CD4-positive, alpha-beta T cell treated with Interleukin-15 for 1 hour (primary cell): ENCODE measurements at regions not wholly inside any gene's neighbourhood (a gene's known extent, or its start where the extent isn't known, plus 50 kb on each side); places are given as distances from the start of the nearest gene placed in this dataset.

Source experiments
- DNase-seq: peaks from one replicate; pipeline ENCODE4 v3.0.0-alpha.2; 2020

DNA sequence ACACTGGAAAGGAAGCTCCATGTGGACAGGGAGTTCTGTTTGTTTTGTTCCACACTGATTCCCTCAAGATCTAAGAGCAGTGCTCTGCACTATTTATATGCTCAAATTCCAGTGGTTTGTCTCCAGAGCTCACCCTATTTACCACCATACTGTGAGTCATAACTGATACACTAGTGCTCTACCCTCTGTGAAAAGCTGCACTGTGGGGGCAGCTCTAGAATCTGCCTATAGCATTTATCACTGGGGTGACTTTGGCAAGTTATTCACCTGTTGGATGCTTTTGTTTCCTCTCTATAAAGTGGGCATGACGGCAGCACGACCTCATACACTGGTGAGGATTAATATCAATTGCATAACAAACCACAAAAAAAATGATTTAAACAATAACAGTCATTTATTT, 307.8 kb downstream of the NR2F1-AS1 start:
- DNase-seq = no peak

DNA sequence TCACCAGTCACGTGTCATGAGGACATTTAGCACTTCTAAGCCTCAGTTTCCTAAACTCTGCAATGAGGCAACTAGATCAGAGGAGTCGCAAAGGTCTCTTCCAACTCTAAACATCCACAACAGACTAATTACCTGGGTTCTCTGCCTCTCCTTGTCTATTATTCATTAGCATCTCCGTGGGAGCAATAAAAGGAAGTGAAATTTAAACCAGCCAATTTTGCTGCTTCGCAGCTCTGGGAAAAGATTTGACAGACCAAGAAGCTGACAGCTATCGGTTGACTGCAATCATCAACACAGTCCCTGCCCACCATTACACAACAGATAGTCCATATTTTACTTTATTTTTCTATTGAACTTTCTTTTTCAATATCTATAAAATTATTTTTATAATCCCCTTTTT, 308.9 kb downstream of the NR2F1-AS1 start:
- DNase-seq = no peak

DNA sequence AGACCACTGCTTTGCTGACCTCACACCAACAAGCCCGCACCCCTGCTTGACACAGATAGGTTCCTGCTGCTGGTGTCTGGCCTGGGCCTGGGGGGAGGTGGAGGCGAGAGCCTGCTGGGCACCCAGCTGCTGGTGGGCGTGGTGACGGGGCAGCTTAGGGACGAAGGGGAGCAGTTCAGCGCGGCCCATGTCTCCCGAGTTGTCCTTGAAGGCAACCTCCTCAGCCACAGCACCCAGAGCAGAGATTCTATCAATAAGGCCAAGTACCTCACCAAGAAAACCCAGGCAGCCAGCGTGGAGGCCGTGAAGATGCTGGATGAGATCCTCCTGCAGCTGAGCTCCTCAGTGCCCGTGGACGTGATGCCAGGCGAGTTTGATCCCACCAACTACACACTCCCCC, 313.3 kb downstream of the NR2F1-AS1 start:
- no peak for DNase-seq

DNA sequence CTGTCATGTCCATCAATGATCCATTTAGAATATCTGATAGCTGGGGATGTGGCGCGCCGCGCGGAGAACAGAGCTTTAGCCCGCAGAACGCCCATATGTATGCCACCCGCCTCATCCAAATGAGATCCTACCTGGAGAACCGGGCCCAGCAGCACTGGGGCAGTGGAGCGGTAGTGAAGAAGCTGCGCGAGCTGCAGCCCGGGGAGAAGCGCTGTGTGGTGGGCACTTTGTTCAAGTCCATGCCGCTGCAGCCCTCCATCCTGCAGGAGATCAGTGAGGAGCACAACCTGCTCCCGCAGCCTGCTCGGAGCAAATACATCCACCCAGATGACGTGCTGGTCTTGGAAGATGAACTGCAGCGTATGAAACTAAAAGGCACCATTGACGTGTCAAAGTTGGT, 313.7 kb downstream of the NR2F1-AS1 start:
- DNase-seq = no peak

DNA sequence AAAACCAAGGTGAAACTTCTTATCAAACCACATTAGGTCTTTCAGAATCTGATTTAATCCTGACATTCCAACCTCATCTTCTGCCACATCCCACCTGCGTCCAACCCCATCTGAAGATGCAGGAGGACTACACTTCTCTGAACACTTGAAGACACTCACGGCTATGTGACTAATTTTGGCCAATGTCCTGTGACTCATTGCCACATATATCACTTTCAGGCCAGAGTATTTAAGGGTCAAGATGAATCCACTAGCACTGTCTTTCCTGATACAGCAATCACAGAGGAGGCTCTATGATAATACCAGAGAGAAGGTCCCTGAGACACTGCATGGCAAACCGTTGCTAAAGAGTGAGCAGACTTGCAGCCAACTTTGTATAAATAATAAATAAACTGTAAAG, 323.4 kb downstream of the NR2F1-AS1 start:
- no peak for DNase-seq

DNA sequence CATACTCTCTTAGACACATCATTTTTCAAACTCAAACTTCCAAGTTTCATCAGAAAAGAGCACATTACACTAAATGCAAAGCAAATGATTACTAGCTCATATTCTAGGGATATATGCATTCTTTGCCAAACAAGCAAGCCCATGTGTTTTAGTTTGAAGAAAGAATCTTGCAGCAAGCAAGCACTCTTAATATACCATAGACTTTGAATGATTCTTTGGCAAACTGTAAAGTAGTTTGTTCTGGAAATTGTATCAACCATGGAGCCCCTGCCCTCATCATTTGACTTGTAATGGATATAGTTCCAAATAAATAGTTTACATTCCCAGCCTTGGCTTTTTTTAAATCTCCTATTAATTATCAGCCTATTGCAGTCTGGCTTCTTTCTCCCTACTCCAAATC, 325.2 kb downstream of the NR2F1-AS1 start:
- DNase-seq = no peak

DNA sequence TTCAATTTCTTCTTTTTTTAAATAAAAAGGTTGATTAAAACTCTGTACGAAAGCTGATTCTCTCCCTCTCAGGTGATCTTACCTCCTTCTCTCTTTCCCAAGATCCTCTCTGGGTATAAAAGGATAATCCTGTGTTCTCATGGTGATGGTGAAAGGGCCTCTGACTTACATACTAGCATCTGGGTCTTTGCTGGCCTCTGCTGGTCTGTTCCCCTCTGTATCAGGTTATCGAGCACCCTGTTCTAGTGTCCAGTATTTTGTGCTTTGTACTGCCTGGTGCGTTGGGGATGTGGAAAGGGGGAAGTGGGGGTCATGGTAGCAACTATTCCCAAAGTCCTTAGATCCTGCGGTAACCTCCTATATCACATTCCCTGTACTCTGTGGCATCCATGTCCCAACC, 328.9 kb downstream of the NR2F1-AS1 start:
- no peak for DNase-seq

DNA sequence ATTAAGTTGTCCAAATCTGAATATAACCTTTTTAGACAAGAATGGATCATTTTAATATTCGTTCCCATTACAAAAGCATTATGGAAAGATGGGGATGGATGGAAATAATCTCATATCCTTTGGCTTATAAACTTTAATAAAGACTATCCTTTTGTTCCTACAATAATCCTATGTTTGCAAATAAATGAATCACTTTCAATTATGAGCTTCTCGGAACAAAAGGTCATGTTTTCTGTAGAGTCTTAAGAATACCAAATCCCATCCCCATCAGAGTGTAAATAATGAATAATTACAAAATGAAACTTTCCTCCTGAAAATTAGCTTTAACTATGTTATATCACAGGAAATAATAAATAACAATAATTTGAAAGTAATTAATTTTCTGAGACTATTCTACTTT, 329.7 kb downstream of the NR2F1-AS1 start:
- no peak for DNase-seq

DNA sequence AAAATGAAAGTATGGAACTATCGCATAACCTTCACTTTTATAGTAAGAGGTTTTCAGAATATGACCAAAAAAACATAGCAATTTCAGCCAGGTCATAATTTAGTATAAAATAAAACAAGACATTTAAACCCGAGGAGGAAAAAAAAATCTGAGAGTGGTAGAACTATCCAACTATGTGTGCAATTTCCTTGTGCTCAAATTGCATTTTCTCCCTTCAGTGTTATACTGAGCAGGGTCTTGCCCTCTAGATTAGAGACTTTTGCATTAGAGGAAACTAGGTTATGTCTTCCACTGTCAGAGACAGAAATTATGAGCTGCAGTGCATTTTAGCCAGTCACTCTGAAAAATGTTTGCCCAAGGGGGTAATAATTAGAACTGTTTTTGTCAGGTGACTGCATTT, 330.6 kb downstream of the NR2F1-AS1 start:
- DNase-seq = no peak

DNA sequence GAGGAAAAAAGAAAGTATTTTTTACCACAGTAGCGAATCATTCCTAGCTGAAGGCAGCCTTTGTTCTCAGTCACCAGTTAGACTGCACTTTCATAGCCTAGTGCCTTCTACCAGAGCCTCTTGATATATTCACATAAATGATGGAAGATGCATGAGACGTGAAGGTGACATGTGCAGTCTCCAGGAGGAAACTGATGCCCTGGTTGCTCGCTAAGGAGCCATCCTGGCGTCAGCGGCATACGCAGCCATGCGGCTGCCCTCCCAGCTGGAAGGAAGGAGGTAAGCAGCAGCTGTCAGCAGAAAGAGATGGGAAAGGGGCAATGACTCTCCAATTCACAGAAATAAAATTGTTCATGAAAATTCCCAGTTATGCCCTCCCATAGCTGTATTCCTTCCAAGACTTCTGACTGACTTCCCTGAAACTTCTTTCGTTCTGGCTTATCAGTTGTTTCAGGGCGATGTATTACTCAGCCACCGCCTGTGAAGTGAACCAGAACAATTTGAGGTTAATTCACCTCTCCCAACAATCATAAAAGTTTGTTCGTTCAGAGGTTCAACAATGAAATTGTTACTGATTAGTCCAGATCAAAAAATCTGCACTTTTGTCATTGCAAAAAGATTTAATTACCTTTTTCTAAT, 331.2 kb downstream of the NR2F1-AS1 start:
- DNase-seq = no peak

DNA sequence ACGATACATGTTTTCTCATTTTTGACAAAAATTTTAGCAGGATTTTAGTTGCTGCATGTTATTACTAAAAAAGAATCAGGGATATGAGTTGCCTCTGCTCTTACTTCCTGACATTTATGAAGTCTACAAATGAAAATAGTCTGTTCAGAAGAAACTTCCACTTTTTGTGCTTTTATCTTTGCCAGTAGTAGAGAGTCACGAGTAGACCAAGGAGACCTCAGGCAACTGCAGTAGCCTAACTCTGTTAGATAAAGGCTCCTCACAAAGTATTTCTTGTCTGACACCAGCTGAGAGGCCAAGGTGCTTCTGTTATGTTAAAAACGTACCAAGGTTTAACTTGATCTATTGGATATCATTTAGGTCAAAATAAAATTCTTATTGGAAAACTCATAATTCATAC, 333.9 kb downstream of the NR2F1-AS1 start:
- DNase-seq = no peak

DNA sequence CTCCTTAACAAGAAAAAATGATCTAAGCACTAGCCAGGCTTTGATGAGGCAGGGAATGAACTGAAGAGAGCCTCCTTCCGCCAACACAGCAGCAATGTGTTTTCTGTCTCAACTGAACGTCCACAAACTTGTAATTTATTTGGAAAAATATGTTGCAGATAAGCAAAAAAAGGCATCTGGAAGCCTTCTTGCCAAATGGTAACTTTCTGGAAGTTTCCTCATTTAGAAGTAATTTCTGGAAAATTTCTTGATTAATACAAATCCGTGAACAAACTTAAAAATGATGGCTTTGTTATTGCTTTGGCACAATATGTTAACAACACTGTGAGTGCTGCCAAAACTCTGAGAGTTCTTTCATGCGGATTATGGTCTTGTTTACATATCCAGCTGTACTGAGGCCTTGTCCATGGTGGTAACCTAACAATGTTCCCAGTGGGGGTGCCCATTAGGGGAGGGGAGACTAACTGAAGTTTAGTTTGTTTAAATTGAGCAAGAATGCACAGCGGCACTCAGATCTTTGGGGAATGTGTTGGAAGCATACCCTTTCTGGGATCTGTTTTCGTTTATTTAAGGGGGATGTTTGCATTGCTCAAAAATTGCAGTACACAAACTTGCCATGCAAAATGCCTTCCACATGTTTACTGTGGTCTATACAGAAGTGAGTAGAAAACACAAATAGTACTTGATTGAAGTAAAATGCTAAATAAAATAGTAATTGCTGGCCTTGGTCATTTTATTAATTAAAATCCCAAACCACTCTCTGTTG, 334.7 kb downstream of the NR2F1-AS1 start:
- no peak for DNase-seq

DNA sequence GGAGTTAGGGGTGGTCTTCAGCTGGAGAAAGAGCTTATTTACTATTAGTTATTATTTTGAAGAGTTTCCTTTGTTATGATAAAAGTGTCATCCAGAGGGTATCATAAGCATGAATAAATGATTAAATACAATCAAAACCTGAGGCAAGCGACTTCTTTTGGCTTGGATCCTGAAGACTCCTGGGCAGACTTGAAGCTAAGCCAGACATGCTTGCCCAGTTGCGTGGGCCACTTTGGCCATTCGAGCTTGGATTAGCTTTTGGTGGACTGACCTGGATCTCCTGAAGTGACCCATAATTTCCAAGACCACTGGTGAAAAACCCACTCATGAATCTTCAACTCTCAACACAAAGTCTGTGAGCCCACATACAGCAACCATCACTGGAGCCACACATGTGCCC, 335.8 kb downstream of the NR2F1-AS1 start:
- no peak for DNase-seq

DNA sequence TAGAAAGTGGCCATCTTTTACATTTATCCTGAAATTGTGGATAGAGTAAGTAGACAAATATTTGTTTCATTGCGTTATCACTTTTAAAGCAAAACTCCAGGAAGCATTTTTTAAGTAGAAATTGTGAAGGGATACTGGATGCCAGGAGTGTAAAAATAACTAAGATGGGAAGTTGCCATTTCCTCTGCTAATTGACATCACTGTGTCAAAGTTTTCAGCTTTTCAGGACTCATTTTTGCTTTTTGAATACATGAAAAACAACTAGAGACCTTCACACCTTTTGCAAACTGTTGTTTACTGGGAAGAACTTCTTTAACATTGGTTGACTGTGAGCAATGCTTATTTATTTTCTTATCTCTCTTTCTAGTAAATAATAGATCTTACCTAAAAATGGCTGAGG, 337.5 kb downstream of the NR2F1-AS1 start:
- DNase-seq = no peak

DNA sequence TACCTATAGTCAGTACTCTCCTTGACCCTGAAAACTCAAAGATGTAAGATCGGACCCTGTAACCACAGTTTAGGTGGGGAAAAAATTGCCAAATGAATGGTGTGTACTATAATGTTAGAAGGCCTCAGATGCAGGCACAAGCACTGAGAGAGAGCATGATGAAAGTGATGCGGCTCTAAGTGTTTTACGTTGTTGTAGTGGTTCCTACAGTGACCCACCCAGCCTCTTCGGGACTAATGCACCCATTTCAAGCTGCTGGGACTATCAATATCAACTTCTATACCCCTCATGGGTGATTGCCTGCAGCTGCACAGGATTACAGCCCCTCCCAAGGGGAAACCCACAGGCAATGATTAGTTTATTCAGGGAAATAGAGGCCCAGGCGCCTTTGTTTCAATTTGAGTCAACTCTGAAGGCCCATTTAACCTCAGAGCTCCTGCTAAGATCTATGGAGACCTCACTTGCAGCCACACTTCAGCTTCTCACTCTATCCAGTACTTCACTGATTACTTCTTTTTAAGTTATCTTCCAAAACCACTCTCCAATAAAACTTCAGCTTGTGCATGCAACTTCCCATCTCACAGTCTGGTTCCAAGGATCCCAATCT, 340.7 kb downstream of the NR2F1-AS1 start:
- DNase-seq = no peak

DNA sequence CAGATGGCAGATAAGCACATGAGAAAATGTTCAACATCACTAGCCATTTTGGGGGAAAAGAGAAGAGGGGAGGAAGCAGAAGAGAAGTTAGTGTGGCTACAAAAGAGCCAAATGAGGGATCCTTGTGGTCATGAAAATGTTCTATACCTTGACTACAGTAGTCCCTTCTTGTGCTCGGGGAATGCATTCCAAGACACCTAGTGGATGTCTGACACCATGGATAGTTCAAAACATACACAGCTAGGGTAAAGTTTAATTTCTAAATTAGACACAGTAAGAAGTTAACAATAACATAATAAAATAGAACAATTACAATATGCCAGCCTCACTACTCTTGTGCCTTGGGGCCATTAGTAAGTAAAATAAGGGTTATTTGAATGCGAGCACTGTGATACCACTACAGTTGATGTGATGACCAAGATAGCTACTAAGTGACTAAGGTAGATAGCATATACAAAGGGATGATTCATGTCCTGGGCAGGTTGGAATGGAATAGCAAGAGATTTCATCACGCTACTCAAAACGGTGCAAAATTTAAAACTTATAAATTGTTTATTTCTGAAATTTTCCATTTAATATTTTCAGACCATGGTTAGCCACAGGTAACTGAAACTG, 344.1 kb downstream of the NR2F1-AS1 start:
- DNase-seq = no peak

DNA sequence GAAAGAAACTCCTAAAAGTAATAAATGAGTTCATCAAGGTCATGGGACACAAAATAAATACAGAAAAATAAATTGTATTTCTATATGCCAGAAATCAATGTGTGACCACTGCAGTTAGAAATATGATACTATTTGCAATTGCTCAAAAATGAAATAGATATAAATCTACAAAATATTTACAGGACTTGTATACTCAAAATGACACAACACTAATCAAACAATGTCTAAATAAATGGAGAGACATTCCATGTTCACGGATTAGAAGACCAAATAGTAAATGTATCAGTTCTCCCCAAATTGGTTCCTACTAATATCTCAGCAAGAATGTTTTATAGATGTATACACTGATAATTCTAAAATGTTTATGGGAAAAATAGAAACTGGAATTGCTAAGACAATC, 345.3 kb downstream of the NR2F1-AS1 start:
- DNase-seq = no peak

DNA sequence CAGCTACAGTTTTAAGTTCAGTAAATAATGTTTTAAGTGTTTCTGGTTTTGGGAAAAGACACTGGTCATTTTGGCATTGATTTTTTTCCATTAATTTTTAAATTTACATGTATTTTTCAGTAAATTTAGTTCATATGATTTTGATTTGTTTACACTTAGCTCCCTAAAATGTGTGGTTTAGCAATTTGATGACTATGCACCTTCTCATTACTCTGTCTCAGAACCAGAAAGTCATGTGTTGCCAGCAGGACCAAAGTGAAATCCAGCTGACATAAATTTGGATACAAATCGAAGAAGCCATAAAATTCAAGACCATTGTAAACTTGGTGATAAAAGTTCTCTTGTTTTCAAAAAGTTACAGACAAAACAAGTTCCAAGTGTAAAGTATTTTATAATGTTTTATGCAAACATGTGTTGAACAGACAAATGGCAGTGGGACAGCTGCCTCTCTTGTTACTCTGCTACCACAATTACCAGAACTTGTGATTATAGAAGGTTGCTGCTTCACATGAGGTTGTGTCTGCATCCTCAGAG, 354.8 kb downstream of the NR2F1-AS1 start:
- DNase-seq = no peak

DNA sequence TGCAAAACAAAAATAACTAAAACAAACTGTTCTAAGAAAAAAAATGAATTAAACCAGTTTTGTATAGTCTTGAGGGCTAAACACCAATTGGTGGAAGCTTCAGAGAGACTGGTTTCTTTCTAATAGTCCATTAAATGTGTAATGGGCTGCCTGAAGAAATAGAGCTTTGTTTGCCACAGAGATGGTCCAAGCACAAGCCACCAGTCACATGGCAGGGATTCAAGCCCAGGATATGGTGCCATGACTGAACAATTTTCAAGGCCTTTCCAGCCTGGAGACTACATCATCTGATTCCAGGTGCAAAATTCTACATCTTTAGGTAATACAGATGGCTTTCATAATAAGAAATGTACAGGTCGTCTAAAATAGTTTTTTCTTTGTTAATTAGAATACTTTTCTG, 355.3 kb downstream of the NR2F1-AS1 start:
- DNase-seq = no peak

DNA sequence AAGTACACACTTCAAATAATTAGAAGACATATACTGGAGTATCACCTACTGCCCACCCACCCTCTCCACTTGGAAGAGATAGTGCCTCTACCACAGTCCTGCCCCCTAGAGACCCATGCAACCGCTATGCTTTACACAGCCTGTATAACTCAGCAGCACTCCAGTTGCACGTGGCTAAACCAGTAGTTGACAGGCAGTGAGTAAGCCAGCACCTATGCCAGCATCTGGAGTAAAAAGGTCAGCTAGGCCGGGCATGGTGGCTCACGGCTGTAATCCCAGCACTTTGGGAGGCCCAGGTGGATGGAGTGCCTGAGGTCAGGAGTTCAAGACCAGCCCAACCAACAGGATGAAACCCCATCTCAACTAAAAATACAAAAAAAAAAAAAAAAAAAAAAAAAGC, 356.4 kb downstream of the NR2F1-AS1 start:
- DNase-seq = no peak

DNA sequence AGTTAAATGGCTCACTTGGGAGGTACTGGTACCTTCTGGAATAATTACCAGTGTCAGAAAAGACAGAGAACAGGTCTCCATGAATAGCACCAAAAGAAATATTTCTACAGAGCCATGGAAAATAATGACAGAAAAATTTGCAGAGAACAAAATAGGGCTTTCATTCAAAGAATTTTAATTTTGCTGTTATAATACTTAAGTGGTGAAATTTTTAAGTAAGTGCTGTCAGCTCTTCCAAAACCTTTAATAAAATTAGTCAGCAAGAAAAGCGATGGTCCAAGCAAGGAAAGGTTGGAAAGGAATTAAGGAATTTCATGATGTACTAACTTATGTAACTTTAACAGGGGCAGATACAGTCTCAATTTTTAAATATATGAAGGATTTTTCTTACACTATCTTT, 359.2 kb downstream of the NR2F1-AS1 start:
- no peak for DNase-seq

DNA sequence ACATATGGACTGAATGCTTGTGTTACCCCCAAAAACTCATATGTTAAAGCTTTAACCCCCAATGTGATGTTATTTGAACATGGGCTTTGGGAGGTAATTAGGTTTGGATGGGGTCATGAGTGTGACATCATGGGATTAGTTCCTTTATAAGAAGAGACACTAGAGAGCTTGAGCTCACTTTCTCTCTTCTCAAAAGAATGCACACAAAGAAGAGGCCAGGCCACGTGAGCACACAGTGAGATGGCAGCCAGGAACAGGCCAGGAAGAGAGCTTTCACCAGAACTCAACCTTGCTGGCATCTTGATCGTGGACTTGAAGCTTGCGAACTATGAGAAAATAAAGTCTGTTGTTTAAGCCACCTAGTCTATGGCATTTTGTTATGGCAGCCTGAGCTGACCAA, 360.6 kb downstream of the NR2F1-AS1 start:
- DNase-seq = no peak

DNA sequence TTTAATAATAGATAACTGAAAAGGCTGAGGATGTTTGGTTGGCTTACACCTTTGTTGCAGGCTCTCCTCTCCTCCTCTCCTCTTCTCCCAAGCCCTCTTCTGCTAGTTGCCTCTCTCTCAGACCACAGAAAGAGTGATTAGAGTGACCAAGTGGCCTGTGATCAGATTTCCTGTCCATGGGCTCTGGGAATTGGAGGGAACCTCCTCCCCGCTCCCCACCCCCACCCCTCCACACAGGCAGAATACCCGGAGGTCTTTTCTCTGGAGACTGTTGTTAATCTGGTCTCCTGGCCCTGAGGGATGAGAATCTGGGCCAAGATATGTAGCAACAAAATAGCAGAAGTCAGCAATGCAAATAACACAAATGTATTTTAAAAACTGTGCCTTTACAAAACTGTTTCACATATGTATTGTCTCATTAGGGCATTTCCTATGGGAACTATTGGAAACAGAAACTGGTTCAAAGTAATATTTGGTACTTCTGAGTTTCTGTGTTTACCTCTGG, 361.3 kb downstream of the NR2F1-AS1 start:
- DNase-seq = no peak
